ENCODE measurements at regions not wholly inside any gene's neighbourhood (a gene's known extent, or its start where the extent isn't known, plus 50 kb on each side); places are given as distances from the start of the nearest gene placed in this dataset.

- no peak for TF ChIP-seq CTCF (IDR thresholded peaks at IDR 0.05)
- TF ChIP-seq POLR2A (IDR thresholded peaks at IDR 0.05) = no peak
Observed at GRCh38 chr16:60059141-60059540, 1325.0 kb upstream of the GOT2 start.
